Panc1 (cell line): ENCODE measurements at regions not wholly inside any gene's neighbourhood (a gene's known extent, or its start where the extent isn't known, plus 50 kb on each side); places are given as distances from the start of the nearest gene placed in this dataset.

Experiments used
- ATAC-seq: fragments of 200-7000 bp; cut with Tn5 transposase; 2 replicates; pipeline ENCODE4 v1.9.1; 2020; ENCODE audit warnings: mild to moderate bottlenecking, moderate library complexity
- BruUV-seq: library from RNA; stranded (reverse); fragments of 400-500 nt; replicated peaks from 2 replicates; lab custom pipeline; 2021; lab: Mats Ljungman, UMichigan
- CTCF ChIA-PET: fragments of 300-600 bp; sonication (Branson Sonifier 250); formaldehyde crosslinking; loops from one replicate; lab custom pipeline; 2022; ENCODE audit warnings: antibody characterized with exemption; lab: Charles Lee
- POLR2A ChIA-PET: fragments of 300-600 bp; sonication (Branson Sonifier 250); formaldehyde crosslinking; loops from one replicate; lab custom pipeline; 2022; ENCODE audit warnings: antibody characterized with exemption; lab: Charles Lee
- DNase-seq: peaks from one replicate; pipeline ENCODE4 v3.0.0-alpha.2; 2010; ENCODE audit warnings: low read depth, low spot score
- H3K27ac ChIP-seq: 2 replicates; pipeline ENCODE4 v1.5.1; 2011; ENCODE audit warnings: mild to moderate bottlenecking, low read length, inconsistent platforms
- H3K27me3 ChIP-seq: fragments of 200-500 bp; sonication (Bioruptor generic); 2 replicates; pipeline ENCODE4 v1.6.0; 2014; ENCODE audit warnings: low read length, inconsistent platforms; ENCODE audit not compliant: control insufficient read depth, insufficient read depth
- H3K36me3 ChIP-seq: fragments of 200-500 bp; sonication (Bioruptor generic); 2 replicates; pipeline ENCODE4 v1.5.1; 2014; ENCODE audit warnings: inconsistent platforms, mild to moderate bottlenecking, low read length, moderate library complexity; ENCODE audit not compliant: control insufficient read depth, insufficient read depth
- H3K4me1 ChIP-seq: 2 replicates; pipeline ENCODE4 v1.5.1; 2011; ENCODE audit warnings: inconsistent platforms, mild to moderate bottlenecking, low read length, moderate library complexity; ENCODE audit not compliant: control insufficient read depth, insufficient read depth
- H3K4me3 ChIP-seq, 2 experiments: 2 replicates each; pipeline ENCODE4 v1.5.1; 2011 to 2012; ENCODE audit warnings: low read depth in 2 of 2, low read length in 2 of 2, mild to moderate bottlenecking in 2 of 2, inconsistent platforms in 1 of 2, moderate library complexity in 1 of 2
- H3K9me3 ChIP-seq: fragments of 200-500 bp; sonication (Bioruptor generic); 2 replicates; pipeline ENCODE4 v1.5.1; 2014; ENCODE audit warnings: low read depth, mild to moderate bottlenecking, inconsistent platforms, low read length, moderate library complexity; ENCODE audit not compliant: control insufficient read depth, insufficient read depth
- CTCF ChIP-seq: fragments of 450-650 bp; IDR thresholded peaks from 2 replicates; pipeline ENCODE4 v1.5.1; 2017; ENCODE audit warnings: mild to moderate bottlenecking
- POLR2AphosphoS5 ChIP-seq: IDR thresholded peaks from 2 replicates; pipeline ENCODE4 v1.6.1; 2012; ENCODE audit warnings: mild to moderate bottlenecking, low read depth, low read length, moderate library complexity
- SIN3A ChIP-seq: IDR thresholded peaks from 2 replicates; pipeline ENCODE4 v1.6.1; 2012; ENCODE audit warnings: low read depth, mild to moderate bottlenecking, low read length, moderate library complexity, borderline replicate concordance; ENCODE audit not compliant: insufficient read depth
- TCF7L2 ChIP-seq: IDR thresholded peaks from 2 replicates; pipeline ENCODE4 v1.6.1; 2011; ENCODE audit warnings: mild to moderate bottlenecking, low read depth, low read length, inconsistent platforms
- in situ Hi-C: cut with HindIII; loops from 2 replicates; pipeline ENCODE4 v1.10.0; 2016; ENCODE audit warnings: low sequenced_read_pairs, low pct_unique_long_range_greater_than_20kb
- intact Hi-C: fragments of 100-400 bp; cut with micrococcal nuclease; formaldehyde crosslinking; loops from one replicate; pipeline ENCODE4 v1.10.0; 2022; ENCODE audit not compliant: unreplicated experiment
- TF ChIP-seq, protein P1 (sequence below), 2 experiments: IDR thresholded peaks; 2 replicates each; pipeline ENCODE4 v1.6.1; 2011 to 2012; ENCODE audit warnings: low read depth in 2 of 2, control low read depth in 1 of 2, low read length in 1 of 2, mild to moderate bottlenecking in 1 of 2, moderate library complexity in 1 of 2; ENCODE audit not compliant: insufficient read depth in 1 of 2

DNA sequence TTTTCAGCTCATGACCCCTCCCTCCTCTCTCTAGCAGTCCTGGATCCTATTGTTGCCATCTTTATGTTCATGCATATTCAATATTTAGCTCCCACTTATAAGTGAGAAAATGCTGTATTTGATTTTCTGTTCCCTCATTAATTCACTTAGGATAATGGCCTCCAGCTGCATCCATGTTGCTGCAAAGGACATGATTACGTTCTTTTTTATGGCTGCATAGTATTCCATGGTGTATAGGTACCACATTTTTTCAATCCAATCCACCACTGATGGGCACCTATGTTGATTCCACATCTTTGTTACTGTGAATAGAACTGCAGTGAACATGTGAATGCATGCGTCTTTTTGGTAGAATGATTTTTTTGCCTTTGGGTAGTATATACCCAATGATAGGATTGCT, 188.4 kb downstream of the FOXL1 start:
- intact Hi-C loops (no loop called here), in situ Hi-C loops (no loop called here)
- no peaks in the 10 kb centered on the region for H3K36me3 ChIP-seq
- H3K9me3 ChIP-seq: no peaks in the 10 kb centered on the region
- ChIA-PET CTCF (no interaction called here), POLR2A (no interaction called here)
- H3K4me1 ChIP-seq: no peaks in the 10 kb centered on the region
- no peaks in the 10 kb centered on the region for H3K27me3 ChIP-seq
- no TSS peak for BruUV-seq
- no peak overlapping the region for H3K27ac ChIP-seq
- TF ChIP-seq SIN3A: no peak
- no peak for TF ChIP-seq CTCF
- TF ChIP-seq, protein P1, sequence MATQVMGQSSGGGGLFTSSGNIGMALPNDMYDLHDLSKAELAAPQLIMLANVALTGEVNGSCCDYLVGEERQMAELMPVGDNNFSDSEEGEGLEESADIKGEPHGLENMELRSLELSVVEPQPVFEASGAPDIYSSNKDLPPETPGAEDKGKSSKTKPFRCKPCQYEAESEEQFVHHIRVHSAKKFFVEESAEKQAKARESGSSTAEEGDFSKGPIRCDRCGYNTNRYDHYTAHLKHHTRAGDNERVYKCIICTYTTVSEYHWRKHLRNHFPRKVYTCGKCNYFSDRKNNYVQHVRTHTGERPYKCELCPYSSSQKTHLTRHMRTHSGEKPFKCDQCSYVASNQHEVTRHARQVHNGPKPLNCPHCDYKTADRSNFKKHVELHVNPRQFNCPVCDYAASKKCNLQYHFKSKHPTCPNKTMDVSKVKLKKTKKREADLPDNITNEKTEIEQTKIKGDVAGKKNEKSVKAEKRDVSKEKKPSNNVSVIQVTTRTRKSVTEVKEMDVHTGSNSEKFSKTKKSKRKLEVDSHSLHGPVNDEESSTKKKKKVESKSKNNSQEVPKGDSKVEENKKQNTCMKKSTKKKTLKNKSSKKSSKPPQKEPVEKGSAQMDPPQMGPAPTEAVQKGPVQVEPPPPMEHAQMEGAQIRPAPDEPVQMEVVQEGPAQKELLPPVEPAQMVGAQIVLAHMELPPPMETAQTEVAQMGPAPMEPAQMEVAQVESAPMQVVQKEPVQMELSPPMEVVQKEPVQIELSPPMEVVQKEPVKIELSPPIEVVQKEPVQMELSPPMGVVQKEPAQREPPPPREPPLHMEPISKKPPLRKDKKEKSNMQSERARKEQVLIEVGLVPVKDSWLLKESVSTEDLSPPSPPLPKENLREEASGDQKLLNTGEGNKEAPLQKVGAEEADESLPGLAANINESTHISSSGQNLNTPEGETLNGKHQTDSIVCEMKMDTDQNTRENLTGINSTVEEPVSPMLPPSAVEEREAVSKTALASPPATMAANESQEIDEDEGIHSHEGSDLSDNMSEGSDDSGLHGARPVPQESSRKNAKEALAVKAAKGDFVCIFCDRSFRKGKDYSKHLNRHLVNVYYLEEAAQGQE (IDR thresholded peaks at IDR 0.05; ENCODE audit: insufficient read depth in 1 of 2, low read depth in 2 of 2, low read length in 1 of 2): no peak
- TF ChIP-seq POLR2AphosphoS5: no peak
- TF ChIP-seq TCF7L2: no peak
- ATAC-seq (no peak), DNase-seq (no peak)
- H3K4me3 ChIP-seq: no peak overlapping the region

DNA sequence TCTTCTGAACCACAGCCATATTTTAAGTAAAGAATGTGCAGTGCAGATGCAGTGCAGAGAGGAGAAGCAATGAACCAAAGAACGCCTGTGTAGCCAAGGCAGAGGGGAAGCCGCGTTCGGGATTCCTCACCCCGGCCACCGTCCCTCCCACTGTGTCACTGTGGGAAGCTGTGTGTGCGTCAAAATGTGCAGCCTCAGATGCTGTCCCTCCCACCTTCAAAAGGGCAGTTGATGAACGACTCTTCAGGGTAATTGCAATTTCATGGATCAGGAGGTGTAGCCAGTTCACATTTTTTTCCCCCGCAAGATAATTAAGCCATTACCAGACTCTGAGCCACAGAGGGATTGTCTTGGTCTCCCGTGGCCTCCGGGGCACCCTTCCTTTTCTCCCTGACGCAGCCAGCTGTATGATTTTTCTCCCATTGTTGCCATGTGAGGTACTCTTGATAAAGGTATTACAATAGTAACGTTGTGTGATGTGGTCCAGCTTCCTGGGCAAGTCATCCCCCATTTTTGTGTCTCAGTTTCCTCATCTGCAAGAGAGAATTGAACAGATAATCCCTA, 190.0 kb downstream of the FOXL1 start:
- DNase-seq (no peak), ATAC-seq (no peak)
- no peaks in the 10 kb centered on the region for H3K4me1 ChIP-seq
- ChIA-PET CTCF (interaction anchor here (0.6 kb wide), 1 partner anchor 192 kb away, joined by 15 read pairs; no protein-coding TSS in a partner anchor), POLR2A (no interaction called here)
- H3K36me3 ChIP-seq: no peaks in the 10 kb centered on the region
- no peaks in the 10 kb centered on the region for H3K27me3 ChIP-seq
- intact Hi-C loops (no loop called here), in situ Hi-C loops (no loop called here)
- H3K4me3 ChIP-seq: no peak overlapping the region
- no TSS peak for BruUV-seq
- H3K9me3 ChIP-seq: no peaks in the 10 kb centered on the region
- TF ChIP-seq CTCF (no peak), SIN3A (no peak)
- TF ChIP-seq, protein P1 (IDR thresholded peaks at IDR 0.05; ENCODE audit: insufficient read depth in 1 of 2, low read depth in 2 of 2, low read length in 1 of 2): no peak
- H3K27ac ChIP-seq: no peak overlapping the region
